Small intestine (tissue), 7 donors: ENCODE measurements at regions not wholly inside any gene's neighbourhood (a gene's known extent, or its start where the extent isn't known, plus 50 kb on each side); places are given as distances from the start of the nearest gene placed in this dataset.

Source experiments
- DNase-seq, 2 donors: peaks; one replicate each; pipeline versions ENCODE4 v3.0.0 to v3.0.0-alpha.2; 2013
- FAIRE-seq: peaks from 2 replicates; lab custom pipeline; 2012; peaks lifted over from hg19 to GRCh38; lab: Jason Lieb, UNC
- H3K27ac ChIP-seq, 3 donors: one replicate each; pipeline ENCODE4 v1.5.1; 2013; ENCODE audit warnings: low read length in 2 of 3, mild to moderate bottlenecking in 2 of 3, control low read depth in 1 of 3, inconsistent platforms in 1 of 3, low read depth in 1 of 3, moderate library complexity in 1 of 3
- H3K27me3 ChIP-seq, 3 donors: one replicate each; pipeline ENCODE4 v1.6.1; 2013; ENCODE audit warnings: low read length in 3 of 3, inconsistent platforms in 1 of 3; ENCODE audit not compliant: control insufficient read depth in 3 of 3, insufficient read depth in 3 of 3
- H3K36me3 ChIP-seq, 3 donors: one replicate each; pipeline ENCODE4 v1.6.1; 2013; ENCODE audit warnings: low read length in 3 of 3, inconsistent platforms in 1 of 3, low read depth in 1 of 3, mild to moderate bottlenecking in 1 of 3, moderate library complexity in 1 of 3; ENCODE audit not compliant: control insufficient read depth in 3 of 3, insufficient read depth in 2 of 3
- H3K4me1 ChIP-seq, 3 donors: one replicate each; pipeline ENCODE4 v1.6.1; 2013; ENCODE audit warnings: low read length in 2 of 3, inconsistent platforms in 1 of 3, low read depth in 1 of 3, mild to moderate bottlenecking in 1 of 3, moderate library complexity in 1 of 3; ENCODE audit not compliant: control insufficient read depth in 3 of 3, insufficient read depth in 2 of 3
- H3K4me3 ChIP-seq, 3 donors: one replicate each; pipeline ENCODE4 v1.5.1; 2013; ENCODE audit warnings: low read length in 3 of 3, control low read depth in 1 of 3, inconsistent platforms in 1 of 3, low read depth in 1 of 3, mild to moderate bottlenecking in 1 of 3, moderate library complexity in 1 of 3
- H3K9me3 ChIP-seq, 2 donors: one replicate each; pipeline ENCODE4 v1.6.1; 2013; ENCODE audit warnings: low read depth in 1 of 2, low read length in 1 of 2; ENCODE audit not compliant: control insufficient read depth in 2 of 2, insufficient read depth in 1 of 2
- WGBS, 3 donors: extraction: QIAGEN DNeasy Blood & Tissue Kit; methylation state at CpG; one replicate each; pipeline ENCODE4 v1.1.7; 2013; 5-methylcytosine and 5-hydroxymethylcytosine counted together
- donor health status: healthy with polysubstance abuse.
- donor health status: control.
- donor health status: control.
- donor health status: Bipolar disorder and iron deficiency.
- donor health status: healthy.

- DNase-seq (no peak), FAIRE-seq (no peak)
- 91 to 95% (median 91%) methylated on average over 2 of the region's 2 CpGs for WGBS, 3 donors
- Histone ChIP-seq H3K27me3 (no peaks in the 10 kb centered on the region), H3K9me3 (peaks cover 0 to 4% of the 10 kb centered on the region in 2 donors), H3K4me3 (no peak overlapping the region), H3K36me3 (no peaks in the 10 kb centered on the region), H3K4me1 (no peaks in the 10 kb centered on the region), H3K27ac (no peak overlapping the region)
Observed at GRCh38 chr4:151896880-151897279, 136.1 kb upstream of the GATB start.

DNA sequence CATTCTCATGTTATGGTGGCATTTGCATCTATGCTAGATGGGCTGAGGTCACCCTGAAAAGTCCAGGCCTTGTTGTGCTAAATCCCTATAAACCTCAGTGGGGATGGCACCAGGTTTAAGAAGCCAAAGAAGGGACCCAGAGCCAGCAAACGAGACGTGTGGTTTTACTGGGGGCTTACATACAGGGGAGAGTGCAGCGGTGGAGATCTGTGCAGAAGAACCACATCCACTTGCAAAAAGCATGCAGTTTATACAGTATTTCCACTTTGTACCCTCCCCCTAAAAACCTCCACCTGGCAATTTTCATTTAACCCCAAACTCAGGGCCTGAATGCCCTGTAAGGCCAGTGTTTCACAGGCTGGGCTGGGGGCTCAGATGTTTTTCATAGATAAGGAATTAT is 134.9 kb upstream of the GATB start:
- DNase-seq (no peak), FAIRE-seq (no peak)
- Histone ChIP-seq H3K9me3 (peaks cover 0 to 4% of the 10 kb centered on the region in 2 donors), H3K27ac (no peak overlapping the region), H3K27me3 (no peaks in the 10 kb centered on the region), H3K4me3 (no peak overlapping the region), H3K4me1 (no peaks in the 10 kb centered on the region), H3K36me3 (no peaks in the 10 kb centered on the region)
- 81 to 97% (median 91%) methylated on average over 3 of the region's 3 CpGs for WGBS, 3 donors

DNA sequence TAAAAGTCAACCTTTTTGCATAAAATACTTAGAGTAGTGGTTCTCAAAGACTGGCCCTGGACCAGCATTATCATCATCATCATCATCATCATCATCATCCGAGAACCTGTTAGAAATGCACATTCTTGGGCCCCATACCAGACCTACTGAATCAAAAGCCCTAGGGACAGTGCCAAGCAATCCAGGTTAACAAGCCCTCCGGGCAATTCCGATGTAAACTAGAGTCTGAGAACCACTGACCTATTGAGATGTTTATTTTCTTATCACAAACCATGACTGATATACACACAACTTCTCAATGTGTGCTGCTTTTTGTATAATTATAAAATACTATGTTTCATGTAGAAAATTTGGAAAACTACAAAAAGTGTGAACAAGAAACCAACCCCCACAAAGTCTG is 133.4 kb upstream of the GATB start:
- H3K27ac ChIP-seq: no peak overlapping the region
- FAIRE-seq: no peak
- H3K4me3 ChIP-seq: no peak overlapping the region
- H3K27me3 ChIP-seq: no peaks in the 10 kb centered on the region
- H3K36me3 ChIP-seq: no peaks in the 10 kb centered on the region
- H3K4me1 ChIP-seq: no peaks in the 10 kb centered on the region
- H3K9me3 ChIP-seq: no peaks in the 10 kb centered on the region
- DNase-seq: no peak
- 85 to 92% (median 90%) methylated on average over 3 of the region's 3 CpGs for WGBS, 3 donors

GRCh38 chr4:151888367-151888866 is 127.6 kb upstream of the GATB start:
- FAIRE-seq (no peak), DNase-seq (no peak)
- WGBS, 3 donors: 77 to 83% (median 82%) methylated on average over 6 of the region's 6 CpGs
- Histone ChIP-seq H3K36me3 (no peaks in the 10 kb centered on the region), H3K4me1 (no peaks in the 10 kb centered on the region), H3K4me3 (no peak overlapping the region), H3K27me3 (peaks cover 0 to 3% (median 0%) of the 10 kb centered on the region in 3 donors), H3K9me3 (peaks cover 0 to 10% of the 10 kb centered on the region in 2 donors), H3K27ac (no peak overlapping the region)

DNA sequence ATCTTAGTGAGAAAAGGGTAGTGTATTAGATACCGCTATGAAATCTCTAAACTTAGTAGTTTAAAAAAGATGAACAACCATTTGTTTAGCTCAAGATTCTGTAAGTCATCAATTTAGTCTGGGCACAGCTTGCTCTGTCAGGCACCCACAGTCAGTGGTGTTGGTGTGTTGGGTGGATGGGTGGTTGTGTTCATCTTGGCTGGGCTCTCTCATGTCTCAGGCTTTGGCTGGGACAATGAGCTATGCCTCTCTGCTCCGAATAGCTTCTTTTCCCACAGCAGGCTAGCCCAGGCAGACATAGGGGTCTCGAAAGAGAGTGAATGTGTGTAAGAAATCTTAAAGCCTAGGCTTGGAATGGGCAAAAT is 127.0 kb upstream of the GATB start:
- Histone ChIP-seq H3K4me1 (no peaks in the 10 kb centered on the region), H3K27me3 (peaks cover 0 to 3% (median 0%) of the 10 kb centered on the region in 3 donors), H3K9me3 (peaks cover 0 to 10% of the 10 kb centered on the region in 2 donors), H3K27ac (no peak overlapping the region), H3K36me3 (no peaks in the 10 kb centered on the region), H3K4me3 (no peak overlapping the region)
- no peak for DNase-seq
- FAIRE-seq: no peak
- 87 to 93% (median 89%) methylated on average over 3 of the region's 3 CpGs for WGBS, 3 donors

- FAIRE-seq: no peak
- 69 to 83% (median 80%) methylated on average over 9 of the region's 9 CpGs for WGBS, 3 donors
Observed at GRCh38 chr4:151887031-151887815, 126.4 kb upstream of the GATB start.

DNA sequence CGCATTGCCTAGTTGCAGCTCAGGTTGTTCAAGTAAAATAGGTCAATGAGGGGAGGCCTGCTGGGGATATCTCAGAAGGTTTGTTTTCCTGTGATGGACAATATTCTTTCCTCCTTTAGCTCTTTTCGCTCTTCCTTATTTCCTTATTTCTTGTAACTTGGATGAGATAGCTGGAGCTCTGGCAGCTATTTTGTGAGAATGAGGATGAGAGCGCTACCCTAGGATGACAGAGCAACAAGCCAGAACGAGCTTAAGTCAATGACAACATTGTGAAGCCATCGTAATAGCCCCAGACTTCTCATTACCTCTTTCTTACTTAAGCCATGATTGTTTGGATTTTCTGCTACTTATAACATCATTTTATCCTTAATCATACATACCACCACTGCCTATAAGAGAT is 124.3 kb upstream of the GATB start:
- FAIRE-seq (no peak), DNase-seq (no peak)
- no peaks in the 10 kb centered on the region for H3K4me1 ChIP-seq
- H3K27ac ChIP-seq: no peak overlapping the region
- H3K4me3 ChIP-seq: no peak overlapping the region
- peaks cover 0 to 10% of the 10 kb centered on the region in 2 donors for H3K9me3 ChIP-seq
- WGBS, 3 donors: 89 to 93% (median 89%) methylated on average over 5 of the region's 5 CpGs
- H3K27me3 ChIP-seq: peaks cover 0 to 3% (median 0%) of the 10 kb centered on the region in 3 donors
- no peaks in the 10 kb centered on the region for H3K36me3 ChIP-seq

More at GRCh38 chr4:151887031-151887815, 126.4 kb upstream of the GATB start:
- Histone ChIP-seq H3K9me3 (peaks cover 0 to 10% of the 10 kb centered on the region in 2 donors), H3K27ac (no peak overlapping the region), H3K4me3 (no peak overlapping the region), H3K36me3 (no peaks in the 10 kb centered on the region), H3K27me3 (peaks cover 0 to 3% (median 0%) of the 10 kb centered on the region in 3 donors), H3K4me1 (no peaks in the 10 kb centered on the region)
- no peak for DNase-seq

DNA sequence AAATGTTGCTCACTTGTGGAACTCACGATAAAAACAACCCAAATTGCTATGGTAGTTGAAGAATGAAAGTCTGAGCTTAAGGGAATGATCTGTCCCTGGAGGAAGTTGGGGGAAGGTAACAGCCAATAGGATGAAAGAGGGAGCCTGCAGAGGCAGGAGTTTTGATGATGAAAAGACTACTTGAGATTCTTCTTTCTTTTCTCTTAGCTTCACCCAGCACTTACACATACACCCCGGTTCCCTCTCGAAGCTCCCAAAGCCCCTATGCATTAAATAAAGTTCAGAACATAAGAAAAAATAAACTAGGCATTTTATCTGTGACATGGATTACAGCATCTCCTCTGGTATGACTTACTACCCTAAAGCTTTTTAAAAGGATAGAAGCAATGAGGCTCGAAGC is 122.9 kb upstream of the GATB start:
- no peak overlapping the region for H3K4me3 ChIP-seq
- H3K4me1 ChIP-seq: no peaks in the 10 kb centered on the region
- 85 to 92% (median 91%) methylated on average over 4 of the region's 4 CpGs for WGBS, 3 donors
- peaks cover 0 to 10% of the 10 kb centered on the region in 2 donors for H3K9me3 ChIP-seq
- H3K27ac ChIP-seq: no peak overlapping the region
- DNase-seq: no peak
- peaks cover 0 to 3% (median 0%) of the 10 kb centered on the region in 3 donors for H3K27me3 ChIP-seq
- no peak for FAIRE-seq
- H3K36me3 ChIP-seq: no peaks in the 10 kb centered on the region
